Colon (tissue), 2 donors: ENCODE measurements at regions not wholly inside any gene's neighbourhood (a gene's known extent, or its start where the extent isn't known, plus 50 kb on each side); places are given as distances from the start of the nearest gene placed in this dataset.

Experiments
- FAIRE-seq: peaks from 2 replicates; lab custom pipeline; 2012; peaks lifted over from hg19 to GRCh38; lab: Jason Lieb, UNC
- donor health status: control.
- donor health status: control.

GRCh38 chr1:87684194-87684593 lies 355.5 kb downstream of the LMO4 start:
- FAIRE-seq = no peak

- no peak for FAIRE-seq
These were observed 356.1 kb downstream of the LMO4 start for GRCh38 chr1:87684713-87685205.

GRCh38 chr1:87685311-87686135 lies 356.8 kb downstream of the LMO4 start:
- FAIRE-seq = no peak

GRCh38 chr1:87686136-87686495 lies 357.4 kb downstream of the LMO4 start:
- FAIRE-seq = no peak

GRCh38 chr1:87686671-87687070 lies 358.0 kb downstream of the LMO4 start:
- no peak for FAIRE-seq

GRCh38 chr1:87688136-87688535 lies 359.5 kb downstream of the LMO4 start:
- FAIRE-seq = no peak

- peak; percentile 18 for FAIRE-seq
These were observed 360.8 kb downstream of the LMO4 start for GRCh38 chr1:87689487-87689886.

GRCh38 chr1:87696483-87696882 lies 367.8 kb downstream of the LMO4 start:
- FAIRE-seq = no peak

GRCh38 chr1:87702455-87702854 lies 373.8 kb downstream of the LMO4 start:
- no peak for FAIRE-seq

- FAIRE-seq = no peak
These were observed 376.6 kb downstream of the LMO4 start for GRCh38 chr1:87705233-87705632.

- FAIRE-seq = no peak
These were observed 377.5 kb downstream of the LMO4 start for GRCh38 chr1:87706203-87706602.

GRCh38 chr1:87706779-87707228 lies 378.1 kb downstream of the LMO4 start:
- FAIRE-seq = no peak

GRCh38 chr1:87707411-87707810 lies 378.7 kb downstream of the LMO4 start:
- no peak for FAIRE-seq

GRCh38 chr1:87712261-87713010 lies 383.8 kb downstream of the LMO4 start:
- no peak for FAIRE-seq

GRCh38 chr1:87714278-87714677 lies 385.6 kb downstream of the LMO4 start:
- FAIRE-seq = no peak

- FAIRE-seq = no peak
These were observed 386.4 kb downstream of the LMO4 start for GRCh38 chr1:87715052-87715451.

GRCh38 chr1:87715471-87715870 lies 386.8 kb downstream of the LMO4 start:
- FAIRE-seq = no peak

- FAIRE-seq = no peak
These were observed 388.5 kb downstream of the LMO4 start for GRCh38 chr1:87717157-87717670.

GRCh38 chr1:87718241-87718950 lies 389.7 kb downstream of the LMO4 start:
- peak; percentile 91 for FAIRE-seq

GRCh38 chr1:87719658-87720057 lies 391.0 kb downstream of the LMO4 start:
- no peak for FAIRE-seq

- no peak for FAIRE-seq
These were observed 391.9 kb downstream of the LMO4 start for GRCh38 chr1:87720561-87720960.

- FAIRE-seq = no peak
These were observed 394.5 kb downstream of the LMO4 start for GRCh38 chr1:87723193-87723592.
